HepG2 (cell line): ENCODE measurements at regions not wholly inside any gene's neighbourhood (a gene's known extent, or its start where the extent isn't known, plus 50 kb on each side); places are given as distances from the start of the nearest gene placed in this dataset.

Source experiments
- GPBP1L1 ChIP-seq: sonication (generic); formaldehyde crosslinking; IDR thresholded peaks from 2 replicates; pipeline ENCODE4 v1.5.0; 2020; ENCODE audit warnings: mild to moderate bottlenecking, missing genetic modification reagents
- KLF6 ChIP-seq: IDR thresholded peaks from 2 replicates; pipeline ENCODE4 v1.8.0; 2016; ENCODE audit warnings: missing biosample characterization, missing genetic modification reagents
- MTA3 ChIP-seq: sonication (generic); formaldehyde crosslinking; IDR thresholded peaks from 2 replicates; pipeline ENCODE4 v1.4.0; 2020; ENCODE audit warnings: missing genetic modification reagents
- SMC3 ChIP-seq: IDR thresholded peaks from 2 replicates; pipeline ENCODE4 v1.6.1; 2011; ENCODE audit warnings: low read length, improper control_type of control experiment
- ZBTB21 ChIP-seq: sonication (generic); formaldehyde crosslinking; IDR thresholded peaks from 2 replicates; pipeline ENCODE4 v1.4.0; 2020; ENCODE audit warnings: missing genetic modification reagents
- ZNF18 ChIP-seq: sonication (generic); formaldehyde crosslinking; IDR thresholded peaks from 2 replicates; pipeline ENCODE4 v1.8.0; 2022; ENCODE audit warnings: mild to moderate bottlenecking, missing genetic modification reagents; ENCODE audit not compliant: insufficient replicate concordance
- ZNF329 ChIP-seq: sonication (generic); formaldehyde crosslinking; IDR thresholded peaks from 2 replicates; pipeline ENCODE4 v1.9.0; 2021; ENCODE audit warnings: low read depth, mild to moderate bottlenecking, missing genetic modification reagents
- ZNF609 ChIP-seq: sonication (generic); formaldehyde crosslinking; IDR thresholded peaks from 2 replicates; pipeline ENCODE4 v1.4.0; 2020; ENCODE audit warnings: mild to moderate bottlenecking, missing genetic modification reagents, borderline replicate concordance
- ZNF616 ChIP-seq: sonication (generic); formaldehyde crosslinking; IDR thresholded peaks from 2 replicates; pipeline ENCODE4 v1.5.0; 2020; ENCODE audit warnings: low read depth, mild to moderate bottlenecking, missing genetic modification reagents

GRCh38 chrX:6694221-6694620 is 159.3 kb upstream of the VCX3A start (continued):
- TF ChIP-seq GPBP1L1 (CRISPR knock-in tag) (no peak), ZNF329 (CRISPR knock-in tag) (no peak), ZNF609 (CRISPR knock-in tag) (no peak), ZBTB21 (CRISPR knock-in tag) (no peak), MTA3 (CRISPR knock-in tag) (no peak), KLF6 (CRISPR knock-in tag) (no peak), ZNF616 (CRISPR knock-in tag) (no peak), SMC3 (no peak), ZNF18 (no peak)
